HG02885 (cell line): ENCODE measurements at regions not wholly inside any gene's neighbourhood (a gene's known extent, or its start where the extent isn't known, plus 50 kb on each side); places are given as distances from the start of the nearest gene placed in this dataset.
"Not testable (repeated sequence)": the region's sequence is repeated elsewhere in the genome, so short reads cannot be mapped to it uniquely, and the experiment has no call there.

Experiments
- ATAC-seq: cut with Tn5 transposase; IDR thresholded peaks from one replicate; pipeline ENCODE4 v1.9.1; 2021; ENCODE audit warnings: mild to moderate bottlenecking; ENCODE audit not compliant: unreplicated experiment, poor library complexity

GRCh38 chrX:43188296-43188695 lies 410.3 kb upstream of the PPP1R2C start:
- ATAC-seq: no peak

GRCh38 chrX:43211570-43211969 lies 433.6 kb upstream of the PPP1R2C start:
- no peak for ATAC-seq

GRCh38 chrX:43218198-43218597 lies 437.9 kb upstream of the MAOA start:
- no peak for ATAC-seq

GRCh38 chrX:43224496-43224895 lies 431.6 kb upstream of the MAOA start:
- no peak for ATAC-seq

GRCh38 chrX:43225626-43226328 lies 430.3 kb upstream of the MAOA start:
- ATAC-seq: no peak

GRCh38 chrX:43238461-43238945 lies 417.6 kb upstream of the MAOA start:
- no peak for ATAC-seq

- no peak for ATAC-seq
Measured at GRCh38 chrX:43239356-43239755, 416.7 kb upstream of the MAOA start.

GRCh38 chrX:43255596-43255995 lies 400.5 kb upstream of the MAOA start:
- ATAC-seq: no peak

GRCh38 chrX:43266487-43266886 lies 389.6 kb upstream of the MAOA start:
- no peak for ATAC-seq

- ATAC-seq: no peak
Measured at GRCh38 chrX:43267652-43268051, 388.4 kb upstream of the MAOA start.

- ATAC-seq: no peak
Measured at GRCh38 chrX:43269201-43269600, 386.9 kb upstream of the MAOA start.

GRCh38 chrX:43277879-43278278 lies 378.2 kb upstream of the MAOA start:
- ATAC-seq: no peak

- ATAC-seq: no peak
Measured at GRCh38 chrX:43278440-43278839, 377.7 kb upstream of the MAOA start.

GRCh38 chrX:43279341-43279808 lies 376.7 kb upstream of the MAOA start:
- ATAC-seq: no peak

- no peak for ATAC-seq
Measured at GRCh38 chrX:43283187-43283586, 372.9 kb upstream of the MAOA start.

GRCh38 chrX:43311625-43312024 lies 344.5 kb upstream of the MAOA start:
- ATAC-seq: not testable (repeated sequence)

GRCh38 chrX:43313035-43313434 lies 343.1 kb upstream of the MAOA start:
- no peak for ATAC-seq

GRCh38 chrX:43314525-43314924 lies 341.6 kb upstream of the MAOA start:
- no peak for ATAC-seq

- no peak for ATAC-seq
Measured at GRCh38 chrX:43315622-43316021, 340.5 kb upstream of the MAOA start.

GRCh38 chrX:43316146-43316545 lies 340.0 kb upstream of the MAOA start:
- no peak for ATAC-seq

- no peak for ATAC-seq
Measured at GRCh38 chrX:43317378-43317777, 338.7 kb upstream of the MAOA start.

GRCh38 chrX:43328358-43328946 lies 327.6 kb upstream of the MAOA start:
- no peak for ATAC-seq
